Neural progenitor cell (in vitro differentiated cells): ENCODE measurements at regions not wholly inside any gene's neighbourhood (a gene's known extent, or its start where the extent isn't known, plus 50 kb on each side); places are given as distances from the start of the nearest gene placed in this dataset.

ENCODE experiments used
- DNase-seq: peaks from one replicate; pipeline ENCODE4 v3.0.0-alpha.2; 2016; ENCODE audit warnings: low spot score
- H2AFZ ChIP-seq: fragments of 200-600 bp; sonication (generic); replicated peaks from 2 replicates; pipeline ENCODE4 v1.6.1; 2016; ENCODE audit warnings: antibody characterized with exemption
- H3F3A ChIP-seq: fragments of 200-600 bp; sonication (generic); 2 replicates; pipeline ENCODE4 v1.6.1; 2016; ENCODE audit warnings: antibody characterized with exemption, low read depth
- H3K27ac ChIP-seq: fragments of 200-600 bp; sonication (generic); 2 replicates; pipeline ENCODE4 v1.5.1; 2016; ENCODE audit warnings: mild to moderate bottlenecking
- H3K27me3 ChIP-seq: fragments of 200-600 bp; sonication (generic); 2 replicates; pipeline ENCODE4 v1.6.1; 2016; ENCODE audit warnings: mild to moderate bottlenecking, moderate library complexity
- H3K36me3 ChIP-seq: fragments of 200-600 bp; sonication (generic); 2 replicates; pipeline ENCODE4 v1.5.1; 2016
- H3K4me1 ChIP-seq: fragments of 200-600 bp; sonication (generic); 2 replicates; pipeline ENCODE4 v1.6.1; 2016; ENCODE audit warnings: mixed run types
- H3K4me2 ChIP-seq: fragments of 200-600 bp; sonication (generic); 2 replicates; pipeline ENCODE4 v1.6.1; 2016
- H3K4me3 ChIP-seq: fragments of 200-600 bp; sonication (generic); 2 replicates; pipeline ENCODE4 v1.5.1; 2016
- H3K79me2 ChIP-seq: fragments of 200-600 bp; sonication (generic); 2 replicates; pipeline ENCODE4 v1.6.1; 2016; ENCODE audit warnings: low read depth
- H3K9ac ChIP-seq: fragments of 200-600 bp; sonication (generic); 2 replicates; pipeline ENCODE4 v1.6.1; 2016
- H3K9me3 ChIP-seq: fragments of 200-600 bp; sonication (generic); 2 replicates; pipeline ENCODE4 v1.5.1; 2016; ENCODE audit warnings: low read depth
- H4K20me1 ChIP-seq: fragments of 200-600 bp; sonication (generic); 2 replicates; pipeline ENCODE4 v1.6.1; 2016; ENCODE audit warnings: low read depth
- H3K27ac Mint-ChIP-seq: 3 replicates; pipeline ENCODE4 v1.8.0; 2021; ENCODE audit warnings: mixed read lengths
- H3K27me3 Mint-ChIP-seq: 2 replicates; pipeline ENCODE4 v1.8.0; 2022; ENCODE audit warnings: low read depth, mild to moderate bottlenecking, inconsistent platforms, moderate library complexity, mixed read lengths; ENCODE audit not compliant: insufficient read depth
- H3K36me3 Mint-ChIP-seq: 3 replicates; pipeline ENCODE4 v1.8.0; 2021; ENCODE audit warnings: mixed read lengths
- H3K4me1 Mint-ChIP-seq: 3 replicates; pipeline ENCODE4 v1.8.0; 2021; ENCODE audit warnings: mixed read lengths
- H3K4me3 Mint-ChIP-seq: 3 replicates; pipeline ENCODE4 v1.8.0; 2021; ENCODE audit warnings: mild to moderate bottlenecking, moderate library complexity, mixed read lengths
- H3K9me3 Mint-ChIP-seq: 3 replicates; pipeline ENCODE4 v1.8.0; 2020; ENCODE audit warnings: mixed read lengths
- EZH2 ChIP-seq: fragments of 200-600 bp; sonication (generic); IDR thresholded peaks from 2 replicates; pipeline ENCODE4 v1.6.1; 2017; ENCODE audit warnings: antibody characterized with exemption, mild to moderate bottlenecking, moderate library complexity
- EZH2phosphoT487 ChIP-seq: fragments of 200-600 bp; sonication (generic); IDR thresholded peaks from 2 replicates; pipeline ENCODE4 v1.6.1; 2017; ENCODE audit warnings: antibody characterized with exemption
- TF ChIP-seq, protein P1 (sequence below): fragments of 200-600 bp; sonication (generic); IDR thresholded peaks from 2 replicates; pipeline ENCODE4 v1.5.1; 2017; ENCODE audit warnings: antibody characterized with exemption, mild to moderate bottlenecking

DNA sequence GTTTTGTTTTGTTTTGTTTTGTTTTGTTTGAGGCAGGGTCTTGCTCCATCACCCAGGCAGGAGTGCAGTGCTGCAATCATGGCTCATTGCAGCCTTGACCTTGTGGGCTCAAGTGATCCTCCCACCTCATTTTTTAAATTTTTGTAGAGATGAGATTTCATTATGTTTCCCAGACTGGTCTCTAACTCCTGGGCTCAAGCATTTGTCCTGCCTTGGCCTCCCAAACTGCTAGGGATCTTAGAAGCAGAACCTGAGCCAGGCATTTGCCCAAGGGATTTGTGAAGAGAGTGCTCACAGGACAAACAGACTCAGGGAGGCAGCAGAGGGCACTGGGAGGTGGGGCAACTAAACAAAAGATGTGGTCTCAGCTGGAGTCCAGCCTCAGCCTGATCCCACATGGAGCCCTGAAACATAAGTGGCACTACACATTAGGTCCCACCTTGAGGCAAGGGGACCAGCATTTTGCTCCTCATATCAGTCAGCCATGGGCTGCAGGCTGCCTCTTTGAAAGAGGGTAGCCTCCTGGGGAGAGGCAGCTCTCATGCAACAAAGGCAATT is 86.2 kb upstream of the CMKLR1 start:
- Histone ChIP-seq H3K36me3 (no peaks in the 10 kb centered on the region), H4K20me1 (no peaks in the 10 kb centered on the region), H3K4me1 (peaks cover 13% of the 10 kb centered on the region), H3K79me2 (no peaks in the 10 kb centered on the region), H2AFZ (peak overlapping the region; percentile 15), H3K9me3 (no peaks in the 10 kb centered on the region), H3K27ac (no peak overlapping the region), H3K4me2 (peak overlapping the region; percentile 51), H3K4me3 (no peak overlapping the region), H3K27me3 (no peaks in the 10 kb centered on the region), H3K9ac (no peak overlapping the region), H3F3A (no peaks in the 10 kb centered on the region)
- H3K27me3 Mint-ChIP-seq, result peaks cover 17% of the 10 kb centered on the region
- peaks cover 2% of the 10 kb centered on the region for H3K9me3 Mint-ChIP-seq
- H3K4me1 Mint-ChIP-seq, result peaks cover 24% of the 10 kb centered on the region
- peak; percentile 62 for DNase-seq
- no peak overlapping the region for H3K27ac Mint-ChIP-seq
- no peak overlapping the region for H3K4me3 Mint-ChIP-seq
- H3K36me3 Mint-ChIP-seq, result no peaks in the 10 kb centered on the region
- TF ChIP-seq EZH2, result no peak
- TF ChIP-seq, protein P1, sequence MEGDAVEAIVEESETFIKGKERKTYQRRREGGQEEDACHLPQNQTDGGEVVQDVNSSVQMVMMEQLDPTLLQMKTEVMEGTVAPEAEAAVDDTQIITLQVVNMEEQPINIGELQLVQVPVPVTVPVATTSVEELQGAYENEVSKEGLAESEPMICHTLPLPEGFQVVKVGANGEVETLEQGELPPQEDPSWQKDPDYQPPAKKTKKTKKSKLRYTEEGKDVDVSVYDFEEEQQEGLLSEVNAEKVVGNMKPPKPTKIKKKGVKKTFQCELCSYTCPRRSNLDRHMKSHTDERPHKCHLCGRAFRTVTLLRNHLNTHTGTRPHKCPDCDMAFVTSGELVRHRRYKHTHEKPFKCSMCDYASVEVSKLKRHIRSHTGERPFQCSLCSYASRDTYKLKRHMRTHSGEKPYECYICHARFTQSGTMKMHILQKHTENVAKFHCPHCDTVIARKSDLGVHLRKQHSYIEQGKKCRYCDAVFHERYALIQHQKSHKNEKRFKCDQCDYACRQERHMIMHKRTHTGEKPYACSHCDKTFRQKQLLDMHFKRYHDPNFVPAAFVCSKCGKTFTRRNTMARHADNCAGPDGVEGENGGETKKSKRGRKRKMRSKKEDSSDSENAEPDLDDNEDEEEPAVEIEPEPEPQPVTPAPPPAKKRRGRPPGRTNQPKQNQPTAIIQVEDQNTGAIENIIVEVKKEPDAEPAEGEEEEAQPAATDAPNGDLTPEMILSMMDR, result peak; percentile 20

DNA sequence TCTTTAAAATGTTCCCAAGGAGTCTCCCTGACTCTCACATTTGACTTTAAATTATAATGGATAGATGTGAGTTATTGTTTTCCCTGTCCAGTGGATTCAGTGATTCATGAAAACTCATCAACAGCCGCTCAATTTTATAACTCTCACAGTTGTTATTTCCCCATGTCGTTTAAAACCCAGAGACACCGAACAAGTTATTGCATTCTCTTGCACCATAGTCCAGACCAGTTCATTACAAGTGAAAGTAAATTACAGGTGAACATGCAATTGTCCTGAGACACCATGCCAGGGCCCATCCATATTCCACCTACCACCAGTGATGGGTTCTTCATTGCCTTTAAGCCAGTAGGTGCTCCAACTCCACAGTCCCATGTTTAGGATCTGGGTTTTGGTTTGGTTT is 85.7 kb upstream of the CMKLR1 start:
- no peaks in the 10 kb centered on the region for H3K36me3 ChIP-seq
- H3K9ac ChIP-seq, result no peak overlapping the region
- H3K4me2 ChIP-seq, result peak overlapping the region; percentile 51
- H3K4me3 ChIP-seq, result no peak overlapping the region
- H3K27me3 ChIP-seq, result no peaks in the 10 kb centered on the region
- H3K27me3 Mint-ChIP-seq, result peaks cover 15% of the 10 kb centered on the region
- no peak overlapping the region for H2AFZ ChIP-seq
- H3K36me3 Mint-ChIP-seq, result no peaks in the 10 kb centered on the region
- H3K4me3 Mint-ChIP-seq, result peak overlapping the region; percentile 6
- H3K27ac Mint-ChIP-seq, result no peak overlapping the region
- H3K9me3 Mint-ChIP-seq, result peaks cover 2% of the 10 kb centered on the region
- H3K79me2 ChIP-seq, result no peaks in the 10 kb centered on the region
- TF ChIP-seq EZH2 (no peak), EZH2phosphoT487 (no peak)
- TF ChIP-seq, protein P1, result no peak
- peaks cover 13% of the 10 kb centered on the region for H3K4me1 ChIP-seq
- DNase-seq, result no peak
- H3K27ac ChIP-seq, result no peak overlapping the region
- no peaks in the 10 kb centered on the region for H3K9me3 ChIP-seq
- H4K20me1 ChIP-seq, result no peaks in the 10 kb centered on the region
- H3K4me1 Mint-ChIP-seq, result peaks cover 24% of the 10 kb centered on the region
- no peaks in the 10 kb centered on the region for H3F3A ChIP-seq

DNA sequence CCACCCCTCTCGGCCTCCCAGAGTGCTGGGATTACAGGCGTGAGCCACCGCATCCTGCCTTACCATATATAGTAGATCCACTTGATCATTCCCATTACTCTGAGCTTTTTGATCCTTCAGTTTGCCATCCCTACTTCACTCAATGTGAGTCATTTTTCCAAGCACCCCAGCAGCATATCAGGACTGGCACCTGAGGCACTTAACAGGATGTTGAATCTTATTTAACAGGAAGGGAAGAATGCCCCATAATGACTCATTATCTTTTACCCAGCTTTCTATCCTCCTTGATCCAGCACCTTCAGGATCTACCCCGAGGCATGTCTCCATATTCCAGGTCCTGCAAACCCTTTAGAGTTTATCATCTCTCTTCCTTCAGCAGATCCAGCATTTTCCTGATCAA is 84.9 kb upstream of the CMKLR1 start:
- TF ChIP-seq EZH2phosphoT487 (no peak), EZH2 (no peak)
- TF ChIP-seq, protein P1, result no peak
- Mint-ChIP-seq H3K27me3 (peaks cover 10% of the 10 kb centered on the region), H3K9me3 (peaks cover 2% of the 10 kb centered on the region), H3K36me3 (no peaks in the 10 kb centered on the region), H3K27ac (no peak overlapping the region), H3K4me1 (peaks cover 24% of the 10 kb centered on the region), H3K4me3 (no peak overlapping the region)
- H3K27ac ChIP-seq, result no peak overlapping the region
- no peaks in the 10 kb centered on the region for H3K36me3 ChIP-seq
- DNase-seq, result no peak
- no peaks in the 10 kb centered on the region for H3K79me2 ChIP-seq
- no peaks in the 10 kb centered on the region for H3F3A ChIP-seq
- no peak overlapping the region for H3K9ac ChIP-seq
- H2AFZ ChIP-seq, result no peak overlapping the region
- H3K9me3 ChIP-seq, result no peaks in the 10 kb centered on the region
- H3K27me3 ChIP-seq, result no peaks in the 10 kb centered on the region
- H3K4me3 ChIP-seq, result no peak overlapping the region
- no peaks in the 10 kb centered on the region for H4K20me1 ChIP-seq
- no peak overlapping the region for H3K4me2 ChIP-seq
- peaks cover 13% of the 10 kb centered on the region for H3K4me1 ChIP-seq
